ENCODE measurements at regions not wholly inside any gene's neighbourhood (a gene's known extent, or its start where the extent isn't known, plus 50 kb on each side); places are given as distances from the start of the nearest gene placed in this dataset.
A peak's percentile ranks its signal among the peaks of the same experiment; 100 is the strongest.

DNA sequence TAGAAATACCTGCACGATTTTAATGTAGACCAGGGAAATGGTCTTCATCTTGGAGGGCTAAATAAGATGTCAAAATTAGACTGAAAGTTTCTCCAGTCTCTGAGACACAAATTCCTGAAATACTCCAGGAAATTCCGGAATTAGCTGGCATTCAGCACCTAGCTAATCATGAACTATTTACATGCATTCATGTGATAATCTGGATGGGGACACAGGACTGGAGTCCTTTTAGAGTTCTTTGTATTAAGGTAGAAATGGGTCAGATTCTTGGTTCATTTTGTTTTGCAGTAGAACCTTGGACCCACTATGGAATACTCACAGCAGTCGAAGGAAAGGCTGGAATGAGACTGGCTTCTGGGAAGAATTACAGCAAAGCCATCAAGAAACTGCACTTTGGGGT lies 65.3 kb upstream of the MDFIC start:
- no peak for DNase-seq (ENCODE audit: low spot score)

DNA sequence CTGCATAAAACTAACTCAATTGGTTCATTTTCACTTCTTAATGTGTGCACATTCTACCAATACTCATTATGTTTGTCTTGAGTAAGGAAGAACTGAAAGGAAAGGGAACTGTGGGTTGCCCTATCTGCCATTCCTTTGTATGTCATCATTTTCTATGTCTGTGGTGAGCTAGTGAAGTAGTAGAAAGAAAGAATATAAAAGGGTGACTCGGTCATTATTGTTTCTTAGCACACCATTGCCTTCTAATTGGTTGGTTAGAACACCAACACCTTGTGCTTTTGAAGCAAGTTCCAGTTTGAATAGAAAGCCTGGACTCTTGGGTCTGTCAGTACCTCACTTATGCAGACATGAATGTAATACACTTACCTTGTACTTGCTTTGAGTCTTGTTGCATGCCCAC lies 64.3 kb upstream of the MDFIC start:
- no peak for DNase-seq (ENCODE audit: low spot score)

DNA sequence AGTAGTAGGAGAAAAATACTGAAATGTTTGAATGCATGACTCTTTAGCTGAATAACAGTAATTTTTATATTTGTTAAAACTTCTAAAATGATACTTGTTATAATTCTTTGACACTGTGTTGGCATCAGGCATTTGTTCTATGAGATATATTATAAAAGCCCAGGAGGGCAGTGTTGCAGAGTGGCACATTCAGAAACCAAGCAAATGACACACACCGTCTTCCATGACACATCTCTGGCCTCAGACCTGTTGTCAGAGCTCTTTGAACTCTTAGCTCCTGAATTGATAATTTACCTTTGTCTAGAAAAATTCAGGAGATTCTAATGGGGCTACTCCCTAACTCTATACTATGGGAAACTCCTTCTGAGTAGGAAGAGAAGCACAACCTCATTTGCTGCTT lies 62.4 kb upstream of the MDFIC start:
- DNase-seq (ENCODE audit: low spot score) = no peak

DNA sequence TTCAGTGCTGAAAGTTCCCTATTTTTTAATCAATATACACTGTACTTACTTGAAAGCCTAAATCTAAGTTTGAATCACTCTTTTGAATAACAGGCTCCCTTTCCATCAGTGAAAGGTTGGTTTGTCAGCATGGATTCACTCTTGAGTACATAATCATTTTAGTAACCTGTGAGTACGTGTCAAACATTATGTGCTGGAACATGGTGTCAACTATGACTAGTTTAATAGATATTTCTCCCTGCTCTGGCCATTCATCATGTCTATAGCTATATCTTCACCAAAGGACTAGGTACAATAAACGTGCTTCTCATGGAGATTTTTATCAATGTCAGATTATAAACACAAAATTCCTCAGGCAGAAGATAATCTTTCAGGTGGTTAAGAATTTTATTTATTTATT lies 61.7 kb upstream of the MDFIC start:
- no peak for DNase-seq (ENCODE audit: low spot score)

DNA sequence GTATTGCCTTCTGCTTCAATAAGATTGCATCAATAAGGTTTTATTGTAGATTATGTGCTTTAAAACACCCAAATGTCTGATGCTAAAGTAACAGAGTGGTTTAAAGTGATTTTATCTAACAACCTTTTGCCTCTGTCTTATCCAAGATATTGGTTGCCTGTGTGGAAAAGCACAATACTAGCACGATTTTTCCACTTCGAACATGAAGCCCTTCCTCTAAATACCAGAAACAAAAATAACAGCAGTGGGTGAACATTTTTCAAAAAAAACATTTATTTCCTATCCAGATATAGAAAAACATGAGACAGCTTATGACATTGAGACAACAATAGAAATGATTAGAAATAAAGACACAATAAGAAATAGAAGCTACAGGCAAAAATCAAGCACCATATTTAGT lies 59.5 kb upstream of the MDFIC start:
- DNase-seq (ENCODE audit: low spot score) = no peak

DNA sequence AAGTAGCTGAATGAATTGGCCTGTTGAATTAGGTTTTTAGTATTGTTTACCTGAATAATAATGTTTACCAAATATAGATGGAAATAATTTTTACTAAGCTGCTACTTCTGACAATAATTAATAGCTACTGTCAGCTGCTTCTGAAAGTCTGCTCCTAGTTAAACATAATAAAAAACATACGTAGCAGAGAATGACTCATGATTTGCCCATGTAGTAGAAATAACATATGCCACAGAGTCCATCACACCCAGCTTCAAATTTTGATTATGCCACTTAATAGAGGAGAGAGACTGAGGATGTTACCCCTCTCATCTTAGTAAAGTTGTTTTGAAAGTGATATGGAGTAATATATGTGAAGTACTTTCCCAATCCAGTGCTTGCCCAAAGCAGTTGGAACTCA lies 57.6 kb upstream of the MDFIC start:
- no peak for DNase-seq (ENCODE audit: low spot score)

DNA sequence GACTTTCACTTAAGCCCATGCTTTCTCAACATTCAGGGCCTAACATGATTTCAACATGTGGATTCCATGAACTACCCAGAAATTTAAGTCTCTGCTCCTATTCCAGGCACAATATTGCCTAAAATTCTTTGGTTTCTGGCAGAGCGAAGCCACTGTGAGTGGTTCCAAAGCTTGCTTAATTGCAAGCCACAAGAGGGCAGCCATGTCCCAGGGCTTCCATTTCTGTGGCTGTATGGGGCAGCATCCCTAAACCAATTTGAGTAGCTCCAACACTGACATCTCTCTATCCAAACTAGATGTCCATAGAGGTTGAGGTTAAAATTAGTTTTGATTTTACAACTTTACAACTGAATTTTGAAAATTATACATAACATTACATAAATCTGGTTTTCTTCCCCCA lies 56.3 kb upstream of the MDFIC start:
- peak; percentile 7 for DNase-seq (ENCODE audit: low spot score)
